ENCODE measurements at regions not wholly inside any gene's neighbourhood (a gene's known extent, or its start where the extent isn't known, plus 50 kb on each side); places are given as distances from the start of the nearest gene placed in this dataset.

DNA sequence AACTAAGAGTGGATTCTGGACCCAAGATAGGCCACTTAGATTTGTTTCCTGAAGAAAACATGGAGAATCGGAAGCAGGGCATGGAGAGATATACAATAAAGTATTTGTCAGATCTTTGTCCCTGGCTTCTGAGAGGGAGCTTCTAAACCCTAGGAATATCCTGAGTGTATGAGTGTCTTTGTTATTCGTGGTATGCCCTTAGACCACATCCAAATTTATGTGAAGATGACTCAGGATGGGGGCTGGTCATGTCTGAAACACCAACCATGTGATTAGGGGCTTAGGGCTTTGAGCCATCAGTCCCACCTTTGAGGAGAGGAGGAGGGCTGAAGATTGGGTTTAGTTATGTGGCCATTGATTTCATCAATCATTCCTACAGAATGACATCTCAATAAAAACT lies 69.7 kb upstream of the PLPP4 start:
- Histone ChIP-seq H2AFZ (ENCODE audit: low read depth) (peak overlapping the region; percentile 17; the same call in 1 of the 2 replicates), H3K4me3 (ENCODE audit: low read depth in 2 of 2, low read length in 1 of 2) (0 out of 4 replicates have a peak overlapping the region, but pooled peaks of 1 of the 2 experiments have one; percentile 9), H3K4me1 (ENCODE audit: control insufficient read depth in 1 of 2, insufficient read depth in 2 of 2, low read depth in 1 of 2, low read length in 1 of 2) (peaks cover 0 to 21% of the 10 kb centered on the region in 2 experiments; a peak in 3 of 4 replicates), H3K27ac (ENCODE audit: low read depth in 2 of 2, low read length in 1 of 2) (peak overlapping the region in 1 of 2 experiments; percentile 91; a peak in 2 of 4 replicates), H3K9me3 (no peaks in the 10 kb centered on the region), H3K9me2 (no peaks in the 10 kb centered on the region), H3K36me3 (replicated peaks in 1 of 2; ENCODE audit: control insufficient read depth in 1 of 2, insufficient read depth in 2 of 2, low read length in 1 of 2) (no peaks in the 10 kb centered on the region), H4K20me1 (ENCODE audit: insufficient read depth) (no peaks in the 10 kb centered on the region), H3K79me2 (ENCODE audit: insufficient read depth) (no peaks in the 10 kb centered on the region), H3K27me3 (ENCODE audit: insufficient read depth) (no peaks in the 10 kb centered on the region), H3K9ac (peak overlapping the region; percentile 64; the same call in 1 of the 2 replicates), H3K4me2 (peak overlapping the region; percentile 66), H3F3A (replicated peaks; ENCODE audit: insufficient read depth) (peaks cover 14% of the 10 kb centered on the region)
- 0 out of 2 replicates have a peak, but pooled peaks have one; percentile 24 for TF ChIP-seq TEAD4 (IDR thresholded peaks at IDR 0.05; ENCODE audit: borderline replicate concordance, insufficient read depth)
- peak; percentile 43 for TF ChIP-seq JUND (IDR thresholded peaks at IDR 0.05)
- TF ChIP-seq, protein P1, sequence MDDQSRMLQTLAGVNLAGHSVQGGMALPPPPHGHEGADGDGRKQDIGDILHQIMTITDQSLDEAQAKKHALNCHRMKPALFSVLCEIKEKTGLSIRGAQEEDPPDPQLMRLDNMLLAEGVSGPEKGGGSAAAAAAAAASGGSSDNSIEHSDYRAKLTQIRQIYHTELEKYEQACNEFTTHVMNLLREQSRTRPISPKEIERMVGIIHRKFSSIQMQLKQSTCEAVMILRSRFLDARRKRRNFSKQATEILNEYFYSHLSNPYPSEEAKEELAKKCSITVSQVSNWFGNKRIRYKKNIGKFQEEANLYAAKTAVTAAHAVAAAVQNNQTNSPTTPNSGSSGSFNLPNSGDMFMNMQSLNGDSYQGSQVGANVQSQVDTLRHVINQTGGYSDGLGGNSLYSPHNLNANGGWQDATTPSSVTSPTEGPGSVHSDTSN (IDR thresholded peaks at IDR 0.05) = peak; percentile 12; the same call in 1 of the 2 replicates
- no peak for TF ChIP-seq MXI1 (IDR thresholded peaks at IDR 0.05; ENCODE audit: low read depth, low read length)
- peak; percentile 37; the same call in 1 of the 2 replicates for TF ChIP-seq NFIC (IDR thresholded peaks at IDR 0.05; ENCODE audit: borderline replicate concordance)
- TF ChIP-seq FOSL2 (IDR thresholded peaks at IDR 0.05; ENCODE audit: borderline replicate concordance, low read depth) = peak; percentile 69
- 37% methylated on average over 2 of the region's 2 CpGs for WGBS (ENCODE audit: low lambda C conversion rate)
- CTCF ChIA-PET = interaction anchor here (1.0 kb wide), 1 partner anchor 35 kb away, joined by 3 read pairs; no protein-coding TSS in a partner anchor
- no peak for DNase-seq
- POLR2A ChIA-PET = no interaction called here

DNA sequence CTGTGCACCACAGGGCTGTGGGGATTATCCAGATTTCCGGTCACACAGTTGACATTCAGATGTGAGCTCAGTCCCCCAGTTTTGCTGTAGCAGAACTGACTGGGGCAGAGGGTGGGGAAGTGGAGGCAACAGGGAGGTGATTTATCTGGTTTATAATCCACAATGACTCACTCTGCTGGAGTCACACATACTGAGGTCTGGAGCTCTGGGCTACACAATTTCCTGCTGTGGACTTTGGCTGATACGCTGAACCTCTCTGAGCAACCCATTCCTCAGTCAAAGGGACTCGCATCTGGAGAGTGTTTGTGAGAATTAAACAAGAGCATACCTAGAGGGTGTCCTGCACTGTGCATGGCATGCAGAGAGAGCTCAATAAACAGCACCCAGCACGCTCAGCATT lies 64.8 kb upstream of the PLPP4 start:
- H3K36me3 ChIP-seq (replicated peaks in 1 of 2; ENCODE audit: control insufficient read depth in 1 of 2, insufficient read depth in 2 of 2, low read length in 1 of 2) = no peaks in the 10 kb centered on the region
- H3K9me2 ChIP-seq = no peaks in the 10 kb centered on the region
- H4K20me1 ChIP-seq (ENCODE audit: insufficient read depth) = no peaks in the 10 kb centered on the region
- no peak overlapping the region for H3K4me3 ChIP-seq (ENCODE audit: low read depth in 2 of 2, low read length in 1 of 2)
- no peak overlapping the region for H3K27ac ChIP-seq (ENCODE audit: low read depth in 2 of 2, low read length in 1 of 2)
- H3K9ac ChIP-seq = no peak overlapping the region
- no peaks in the 10 kb centered on the region for H3K27me3 ChIP-seq (ENCODE audit: insufficient read depth)
- no peak overlapping the region for H2AFZ ChIP-seq (ENCODE audit: low read depth)
- H3F3A ChIP-seq (replicated peaks; ENCODE audit: insufficient read depth) = peaks cover 6% of the 10 kb centered on the region
- 0 out of 2 replicates have a peak, but pooled peaks cover 2% of the 10 kb centered on the region for H3K9me3 ChIP-seq
- peaks cover 0 to 7% of the 10 kb centered on the region in 2 experiments; a peak in 3 of 4 replicates for H3K4me1 ChIP-seq (ENCODE audit: control insufficient read depth in 1 of 2, insufficient read depth in 2 of 2, low read depth in 1 of 2, low read length in 1 of 2)
- TF ChIP-seq GATA2 (CRISPR knock-in tag; IDR thresholded peaks at IDR 0.05) = no peak
- no peak for TF ChIP-seq CHD2 (IDR thresholded peaks at IDR 0.05; ENCODE audit: low read length, partially characterized antibody)
- TF ChIP-seq YY1 (IDR thresholded peaks at IDR 0.05; ENCODE audit: low read depth) = no peak
- TF ChIP-seq JUND (IDR thresholded peaks at IDR 0.05) = no peak
- WGBS (ENCODE audit: low lambda C conversion rate) = 83% methylated on average over 4 of the region's 4 CpGs
- H3K79me2 ChIP-seq (ENCODE audit: insufficient read depth) = no peaks in the 10 kb centered on the region
- no peak overlapping the region for H3K4me2 ChIP-seq
- DNase-seq = no peak
- ChIA-PET CTCF (no interaction called here), POLR2A (no interaction called here)

DNA sequence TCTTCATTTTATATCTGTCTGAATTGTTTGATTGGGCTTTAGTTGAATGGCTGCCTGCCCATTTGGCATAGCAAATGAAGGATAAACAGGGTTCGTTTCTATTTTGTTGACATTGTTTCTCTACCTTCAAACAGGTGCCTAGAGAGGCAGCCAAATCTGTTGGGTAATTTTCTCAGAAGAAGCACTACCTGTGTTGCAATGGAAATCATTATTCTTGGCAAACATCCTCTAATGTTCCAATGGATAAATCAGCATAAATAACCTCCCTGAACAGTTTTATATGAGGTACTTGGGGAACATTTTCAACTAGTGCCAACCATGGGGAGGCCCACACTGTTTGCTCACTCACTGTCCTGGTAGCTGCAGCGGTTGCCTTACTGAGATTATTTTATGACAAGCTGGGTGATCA lies 64.4 kb upstream of the PLPP4 start:
- H3K9ac ChIP-seq = no peak overlapping the region
- peaks cover 6% of the 10 kb centered on the region for H3F3A ChIP-seq (replicated peaks; ENCODE audit: insufficient read depth)
- WGBS (ENCODE audit: low lambda C conversion rate) = 73% methylated on average over 2 of the region's 2 CpGs
- H3K27me3 ChIP-seq (ENCODE audit: insufficient read depth) = no peaks in the 10 kb centered on the region
- no peaks in the 10 kb centered on the region for H3K79me2 ChIP-seq (ENCODE audit: insufficient read depth)
- H3K4me2 ChIP-seq = no peak overlapping the region
- ChIA-PET CTCF (no interaction called here), POLR2A (no interaction called here)
- no peaks in the 10 kb centered on the region for H3K36me3 ChIP-seq (replicated peaks in 1 of 2; ENCODE audit: control insufficient read depth in 1 of 2, insufficient read depth in 2 of 2, low read length in 1 of 2)
- H4K20me1 ChIP-seq (ENCODE audit: insufficient read depth) = no peaks in the 10 kb centered on the region
- H3K9me2 ChIP-seq = no peaks in the 10 kb centered on the region
- no peak for TF ChIP-seq YY1 (IDR thresholded peaks at IDR 0.05; ENCODE audit: low read depth)
- TF ChIP-seq, protein P2, sequence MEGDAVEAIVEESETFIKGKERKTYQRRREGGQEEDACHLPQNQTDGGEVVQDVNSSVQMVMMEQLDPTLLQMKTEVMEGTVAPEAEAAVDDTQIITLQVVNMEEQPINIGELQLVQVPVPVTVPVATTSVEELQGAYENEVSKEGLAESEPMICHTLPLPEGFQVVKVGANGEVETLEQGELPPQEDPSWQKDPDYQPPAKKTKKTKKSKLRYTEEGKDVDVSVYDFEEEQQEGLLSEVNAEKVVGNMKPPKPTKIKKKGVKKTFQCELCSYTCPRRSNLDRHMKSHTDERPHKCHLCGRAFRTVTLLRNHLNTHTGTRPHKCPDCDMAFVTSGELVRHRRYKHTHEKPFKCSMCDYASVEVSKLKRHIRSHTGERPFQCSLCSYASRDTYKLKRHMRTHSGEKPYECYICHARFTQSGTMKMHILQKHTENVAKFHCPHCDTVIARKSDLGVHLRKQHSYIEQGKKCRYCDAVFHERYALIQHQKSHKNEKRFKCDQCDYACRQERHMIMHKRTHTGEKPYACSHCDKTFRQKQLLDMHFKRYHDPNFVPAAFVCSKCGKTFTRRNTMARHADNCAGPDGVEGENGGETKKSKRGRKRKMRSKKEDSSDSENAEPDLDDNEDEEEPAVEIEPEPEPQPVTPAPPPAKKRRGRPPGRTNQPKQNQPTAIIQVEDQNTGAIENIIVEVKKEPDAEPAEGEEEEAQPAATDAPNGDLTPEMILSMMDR (IDR thresholded peaks at IDR 0.05) = no peak
- no peak for TF ChIP-seq NRF1 (IDR thresholded peaks at IDR 0.05; ENCODE audit: low read depth, low read length)
- TF ChIP-seq FOSL2 (IDR thresholded peaks at IDR 0.05; ENCODE audit: borderline replicate concordance, low read depth) = no peak
- TF ChIP-seq CHD2 (IDR thresholded peaks at IDR 0.05; ENCODE audit: low read length, partially characterized antibody) = no peak
- no peak for TF ChIP-seq GABPA (IDR thresholded peaks at IDR 0.05; ENCODE audit: low read depth)
- no peak for TF ChIP-seq TCF12 (IDR thresholded peaks at IDR 0.05)
- TF ChIP-seq, protein P3, sequence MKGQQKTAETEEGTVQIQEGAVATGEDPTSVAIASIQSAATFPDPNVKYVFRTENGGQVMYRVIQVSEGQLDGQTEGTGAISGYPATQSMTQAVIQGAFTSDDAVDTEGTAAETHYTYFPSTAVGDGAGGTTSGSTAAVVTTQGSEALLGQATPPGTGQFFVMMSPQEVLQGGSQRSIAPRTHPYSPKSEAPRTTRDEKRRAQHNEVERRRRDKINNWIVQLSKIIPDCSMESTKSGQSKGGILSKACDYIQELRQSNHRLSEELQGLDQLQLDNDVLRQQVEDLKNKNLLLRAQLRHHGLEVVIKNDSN (IDR thresholded peaks at IDR 0.05; ENCODE audit: borderline replicate concordance, low read depth) = no peak
- H3K9me3 ChIP-seq = 0 out of 2 replicates have a peak, but pooled peaks cover 6% of the 10 kb centered on the region
- no peak for DNase-seq
- H3K4me1 ChIP-seq (ENCODE audit: control insufficient read depth in 1 of 2, insufficient read depth in 2 of 2, low read depth in 1 of 2, low read length in 1 of 2) = peaks cover 0 to 3% of the 10 kb centered on the region in 2 experiments; a peak in 3 of 4 replicates
- H2AFZ ChIP-seq (ENCODE audit: low read depth) = no peak overlapping the region
- H3K27ac ChIP-seq (ENCODE audit: low read depth in 2 of 2, low read length in 1 of 2) = no peak overlapping the region
- H3K4me3 ChIP-seq (ENCODE audit: low read depth in 2 of 2, low read length in 1 of 2) = no peak overlapping the region
